GM18861 (cell line): ENCODE measurements at regions not wholly inside any gene's neighbourhood (a gene's known extent, or its start where the extent isn't known, plus 50 kb on each side); places are given as distances from the start of the nearest gene placed in this dataset.

ENCODE experiments used
- ATAC-seq: cut with Tn5 transposase; IDR thresholded peaks from one replicate; pipeline ENCODE4 v1.9.1; 2021; ENCODE audit not compliant: unreplicated experiment

DNA sequence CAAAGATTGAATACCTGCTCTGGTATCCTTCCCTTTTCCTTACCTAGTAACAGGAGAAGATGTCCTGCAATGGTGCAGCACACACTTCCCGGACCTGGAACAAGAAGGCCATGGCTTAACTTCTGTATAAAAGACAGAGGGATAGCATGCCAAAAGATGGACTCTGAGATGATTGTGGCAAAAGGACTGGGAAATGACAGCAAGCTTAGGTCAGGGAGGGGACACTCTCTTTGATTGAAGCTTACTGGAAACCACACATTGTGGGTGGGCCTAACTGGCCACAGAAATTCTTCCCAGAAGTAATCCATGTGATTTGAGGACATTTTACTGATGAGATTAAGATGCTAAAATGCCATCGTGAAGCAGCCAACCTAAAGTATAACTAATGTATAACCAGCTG, 71.0 kb upstream of the OTUD4 start:
- no peak for ATAC-seq

DNA sequence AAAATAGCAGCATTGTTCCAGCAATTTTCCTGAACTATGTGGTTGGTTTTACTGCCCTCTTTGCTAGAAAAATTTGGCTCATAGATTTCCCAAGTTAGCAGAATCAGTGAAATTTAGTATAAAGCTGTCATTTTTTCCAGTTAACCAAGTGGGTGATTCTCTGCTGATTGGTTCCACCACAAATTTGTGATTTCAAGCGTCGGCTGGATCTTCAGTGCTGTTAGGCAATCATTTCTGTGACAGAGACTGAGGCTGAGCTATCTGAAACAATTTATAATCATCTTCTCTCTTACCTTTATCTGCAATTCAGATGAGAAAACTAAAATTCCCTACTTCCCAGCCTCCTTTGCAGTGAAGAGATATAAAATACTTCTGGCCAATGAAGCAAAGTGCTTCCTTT, 68.6 kb upstream of the OTUD4 start:
- ATAC-seq = no peak

DNA sequence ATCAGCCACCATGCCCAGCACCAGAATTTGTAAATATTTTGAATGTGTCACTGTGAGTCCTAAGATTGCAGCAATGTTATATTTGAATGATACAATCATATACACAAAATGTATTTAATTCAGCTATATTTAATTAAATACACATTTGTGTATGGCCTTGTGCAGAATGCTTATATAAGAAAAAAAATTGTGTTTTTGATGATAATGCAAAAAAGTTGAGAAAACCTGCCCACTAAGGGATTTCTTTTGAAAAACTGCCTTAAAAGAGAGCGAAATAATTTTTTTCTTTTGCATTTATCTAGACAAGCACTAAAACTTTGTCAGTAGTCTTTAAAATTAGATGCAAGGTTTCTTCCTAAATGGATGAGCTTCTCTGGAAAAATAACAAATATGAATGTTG, 68.1 kb upstream of the OTUD4 start:
- ATAC-seq = no peak

DNA sequence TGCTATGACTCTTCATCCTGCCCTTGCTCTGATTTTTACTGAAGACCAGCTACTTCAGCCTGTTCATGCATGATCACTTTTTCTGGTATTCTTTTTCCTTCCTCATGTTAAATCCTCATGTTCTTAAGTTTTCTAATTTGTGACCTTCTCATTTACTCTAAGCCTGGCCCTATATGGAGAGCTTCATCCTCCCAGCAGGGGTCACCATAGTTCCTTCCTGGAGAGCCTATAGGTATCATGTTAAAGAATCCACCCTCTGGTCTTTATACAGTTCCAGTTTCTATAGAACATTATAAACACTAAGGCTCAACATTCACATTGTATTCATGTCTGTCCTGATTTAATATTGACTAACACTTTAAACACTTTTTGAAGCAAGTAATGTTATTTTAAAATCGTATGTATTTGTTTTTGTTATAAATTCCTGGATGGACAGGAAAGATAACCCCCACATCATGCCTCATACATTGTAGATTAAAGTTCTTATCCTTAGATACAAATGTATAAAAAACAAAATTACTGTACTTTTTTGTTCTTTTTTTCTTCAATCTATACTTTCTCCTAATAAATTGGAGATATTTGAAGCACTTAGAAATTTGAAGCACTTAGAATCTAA, 53.8 kb upstream of the OTUD4 start:
- ATAC-seq = peak; percentile 96

DNA sequence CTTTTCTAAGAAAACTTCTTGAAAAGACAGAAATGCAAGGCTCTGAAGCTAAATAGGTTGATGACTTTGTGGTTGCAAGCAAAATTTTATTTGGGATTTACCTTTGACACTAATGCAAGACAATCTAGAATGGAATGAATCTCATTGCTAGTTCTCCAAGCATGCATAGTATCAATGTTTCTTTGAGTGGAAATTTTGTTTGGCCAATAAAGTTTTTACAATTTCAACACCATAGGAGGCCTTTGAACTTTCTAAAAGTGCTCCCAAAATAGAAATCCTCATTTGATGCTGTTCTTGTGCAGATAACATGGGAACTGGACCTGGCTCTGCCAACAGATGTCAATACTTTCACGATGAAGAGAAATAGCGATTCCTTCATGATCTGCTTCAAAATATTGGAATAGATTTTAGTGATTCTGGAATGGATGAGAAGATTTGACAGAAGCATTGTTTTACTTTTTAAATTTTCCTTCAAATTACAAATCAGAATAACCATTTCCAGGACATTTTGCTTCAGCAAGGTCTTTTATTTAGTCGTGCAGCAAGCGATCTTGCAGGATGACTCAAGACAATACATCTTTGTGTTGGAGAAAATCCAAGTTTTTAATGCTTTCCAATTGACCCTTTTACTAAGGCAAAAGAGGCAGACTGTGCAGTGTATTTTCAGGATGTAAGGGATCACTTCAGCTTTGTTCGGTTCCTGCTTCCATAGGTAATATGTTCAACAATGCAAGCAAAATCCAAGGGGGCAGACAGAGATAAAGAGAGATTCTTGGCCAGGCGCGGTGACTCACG, 51.7 kb upstream of the OTUD4 start:
- ATAC-seq = no peak

DNA sequence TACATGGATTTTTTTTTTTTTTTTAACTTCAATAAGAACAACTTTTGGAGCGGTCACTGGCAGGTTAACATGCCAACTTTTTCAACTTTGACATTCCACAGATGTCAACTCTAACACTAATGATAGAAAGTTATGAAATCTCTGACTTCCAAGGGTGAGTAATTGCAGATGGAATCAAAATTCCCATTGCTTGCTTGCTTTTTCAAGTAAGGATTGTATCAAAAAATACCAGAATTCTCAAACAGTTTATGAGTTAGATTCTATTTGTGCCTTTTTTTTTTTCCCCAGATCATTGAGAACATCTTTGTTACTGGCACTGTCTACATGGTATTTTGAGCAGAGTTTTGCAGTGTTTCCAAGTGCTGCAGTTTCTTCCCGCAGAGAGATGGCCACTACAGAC, 50.3 kb upstream of the OTUD4 start:
- no peak for ATAC-seq
